Coronary artery (tissue), 2 donors: ENCODE measurements at regions not wholly inside any gene's neighbourhood (a gene's known extent, or its start where the extent isn't known, plus 50 kb on each side); places are given as distances from the start of the nearest gene placed in this dataset.

Experiments
- DNase-seq: peaks from one replicate; pipeline ENCODE4 v3.0.0-alpha.2; 2017; ENCODE audit warnings: low spot score
- H3K27ac ChIP-seq, 2 donors: fragments of 200-600 bp; sonication (generic); one replicate each; pipeline ENCODE4 v1.5.1; 2016 to 2019
- H3K4me3 ChIP-seq: fragments of 200-600 bp; sonication (generic); 2 replicates; pipeline ENCODE4 v1.5.1; 2016; ENCODE audit warnings: mild to moderate bottlenecking, moderate library complexity
- TF ChIP-seq, protein P1 (sequence below): fragments of 200-600 bp; sonication (generic); IDR thresholded peaks from one replicate; pipeline ENCODE4 v1.5.1; 2019; ENCODE audit warnings: antibody characterized with exemption

DNA sequence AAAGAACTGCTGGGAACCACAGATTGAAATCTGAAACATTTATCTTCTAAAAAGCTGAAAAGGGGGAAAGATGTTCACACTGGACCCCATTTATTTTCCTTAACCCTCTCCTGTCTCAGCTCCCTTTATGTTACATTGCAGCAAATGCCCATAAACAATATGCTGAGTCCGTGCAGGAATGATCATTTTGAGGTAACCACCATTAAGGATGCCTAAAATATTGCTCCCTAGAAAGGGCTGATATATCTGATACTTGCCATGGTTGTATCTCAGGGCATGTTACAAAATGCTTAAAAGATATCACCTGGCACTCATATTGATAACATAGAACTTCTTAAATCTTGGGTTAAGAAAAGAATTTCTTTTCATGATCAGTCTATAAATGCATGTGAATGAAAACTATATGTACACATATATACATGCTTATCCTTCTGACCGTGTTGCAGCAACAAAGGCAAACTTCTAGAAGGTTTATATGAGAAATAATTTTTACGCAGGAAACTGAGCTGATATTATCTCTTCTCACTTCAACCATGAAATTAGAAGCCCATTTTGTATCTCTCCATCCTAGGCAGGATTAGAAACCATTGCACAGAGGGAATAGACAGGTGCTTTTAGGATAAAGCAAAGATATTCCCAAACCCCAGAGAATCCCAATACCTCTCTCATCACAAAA is 362.7 kb upstream of the SLC30A5 start:
- no peak overlapping the region for H3K4me3 ChIP-seq
- no peak overlapping the region for H3K27ac ChIP-seq
- no peak for DNase-seq
- TF ChIP-seq, protein P1, sequence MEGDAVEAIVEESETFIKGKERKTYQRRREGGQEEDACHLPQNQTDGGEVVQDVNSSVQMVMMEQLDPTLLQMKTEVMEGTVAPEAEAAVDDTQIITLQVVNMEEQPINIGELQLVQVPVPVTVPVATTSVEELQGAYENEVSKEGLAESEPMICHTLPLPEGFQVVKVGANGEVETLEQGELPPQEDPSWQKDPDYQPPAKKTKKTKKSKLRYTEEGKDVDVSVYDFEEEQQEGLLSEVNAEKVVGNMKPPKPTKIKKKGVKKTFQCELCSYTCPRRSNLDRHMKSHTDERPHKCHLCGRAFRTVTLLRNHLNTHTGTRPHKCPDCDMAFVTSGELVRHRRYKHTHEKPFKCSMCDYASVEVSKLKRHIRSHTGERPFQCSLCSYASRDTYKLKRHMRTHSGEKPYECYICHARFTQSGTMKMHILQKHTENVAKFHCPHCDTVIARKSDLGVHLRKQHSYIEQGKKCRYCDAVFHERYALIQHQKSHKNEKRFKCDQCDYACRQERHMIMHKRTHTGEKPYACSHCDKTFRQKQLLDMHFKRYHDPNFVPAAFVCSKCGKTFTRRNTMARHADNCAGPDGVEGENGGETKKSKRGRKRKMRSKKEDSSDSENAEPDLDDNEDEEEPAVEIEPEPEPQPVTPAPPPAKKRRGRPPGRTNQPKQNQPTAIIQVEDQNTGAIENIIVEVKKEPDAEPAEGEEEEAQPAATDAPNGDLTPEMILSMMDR: no peak

DNA sequence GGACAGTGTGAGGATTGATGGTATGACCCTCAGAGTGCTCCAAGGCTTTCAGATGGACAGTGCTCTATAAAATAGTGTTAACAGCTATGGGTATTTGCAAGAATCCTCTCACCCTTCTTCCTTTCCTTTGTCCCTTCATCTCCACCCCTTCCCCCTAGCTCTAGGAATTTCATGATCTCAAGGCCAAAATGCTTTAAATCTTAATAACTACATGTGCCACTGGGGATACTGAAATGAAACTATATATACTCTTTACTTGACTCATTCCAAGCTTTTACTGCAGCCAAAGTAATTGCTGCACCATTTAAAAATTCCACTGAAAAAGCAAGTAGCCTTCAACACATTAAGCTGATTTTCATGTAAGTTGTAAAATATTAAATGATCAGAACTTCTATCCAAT is 361.6 kb upstream of the SLC30A5 start:
- DNase-seq: no peak
- Histone ChIP-seq H3K27ac (no peak overlapping the region), H3K4me3 (no peak overlapping the region)
- TF ChIP-seq, protein P1: no peak

DNA sequence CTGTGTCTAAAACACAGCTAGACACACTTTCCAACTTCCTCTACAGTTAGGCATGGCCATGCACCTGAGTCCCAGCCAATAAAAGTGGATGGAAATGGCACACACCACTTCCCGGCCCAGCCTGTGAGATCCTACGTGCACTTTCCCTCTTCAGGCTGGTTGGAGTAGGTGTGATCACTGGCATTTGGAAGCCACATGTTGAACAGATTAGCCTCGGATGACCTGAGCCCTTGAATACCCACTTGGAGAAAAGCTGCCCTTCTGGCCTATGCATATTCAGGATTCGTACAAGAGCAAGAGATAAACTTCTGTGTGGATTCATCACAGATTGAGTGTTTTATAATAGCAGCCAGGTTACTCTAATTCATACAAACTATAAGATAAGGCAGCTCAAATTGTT is 359.0 kb upstream of the SLC30A5 start:
- TF ChIP-seq, protein P1: no peak
- H3K27ac ChIP-seq: no peak overlapping the region

DNA sequence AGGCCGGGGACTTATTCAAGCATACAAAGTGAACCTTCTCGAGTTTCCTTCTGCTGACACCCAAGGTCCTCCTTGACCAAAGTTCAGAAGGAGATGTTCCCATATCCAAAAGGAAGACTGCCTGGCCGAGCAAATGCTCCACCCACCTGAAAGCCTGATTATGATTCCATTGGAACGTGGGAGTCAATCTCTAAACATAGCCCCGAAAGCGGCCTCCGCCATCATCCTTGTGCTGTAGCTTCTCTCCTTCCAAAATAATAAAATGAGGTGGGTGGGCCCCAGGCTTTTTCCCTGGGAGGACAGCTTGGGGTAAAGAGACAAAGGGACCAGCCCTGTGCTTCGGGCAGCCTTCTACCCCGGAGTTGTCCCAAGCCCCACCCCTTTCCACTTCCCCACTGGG is 355.6 kb upstream of the SLC30A5 start:
- DNase-seq: no peak
- no peak overlapping the region for H3K4me3 ChIP-seq
- TF ChIP-seq, protein P1: no peak
- H3K27ac ChIP-seq: no peak overlapping the region

More for the DNA sequence above, 359.0 kb upstream of the SLC30A5 start:
- DNase-seq: no peak
- no peak overlapping the region for H3K4me3 ChIP-seq

DNA sequence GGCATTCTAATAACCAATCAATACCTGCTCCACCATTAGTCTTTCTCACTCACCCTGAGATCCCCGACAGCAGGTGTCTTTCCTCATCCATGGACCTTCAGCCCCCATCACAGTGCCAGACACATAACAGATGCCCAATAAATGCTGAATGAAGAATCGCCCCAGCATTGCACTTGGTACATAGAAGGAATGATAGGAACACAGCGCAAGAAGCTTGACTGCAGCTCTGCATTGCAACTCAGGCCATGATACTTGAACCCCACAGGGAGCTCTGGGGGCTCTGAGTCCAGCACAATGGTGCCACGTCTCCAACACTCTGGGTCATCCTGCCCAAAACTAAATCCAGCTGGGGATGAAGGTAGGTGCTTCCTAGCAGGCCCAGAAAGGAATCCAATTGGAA is 355.0 kb upstream of the SLC30A5 start:
- H3K27ac ChIP-seq: no peak overlapping the region
- TF ChIP-seq, protein P1: no peak
- DNase-seq: no peak
- H3K4me3 ChIP-seq: no peak overlapping the region

DNA sequence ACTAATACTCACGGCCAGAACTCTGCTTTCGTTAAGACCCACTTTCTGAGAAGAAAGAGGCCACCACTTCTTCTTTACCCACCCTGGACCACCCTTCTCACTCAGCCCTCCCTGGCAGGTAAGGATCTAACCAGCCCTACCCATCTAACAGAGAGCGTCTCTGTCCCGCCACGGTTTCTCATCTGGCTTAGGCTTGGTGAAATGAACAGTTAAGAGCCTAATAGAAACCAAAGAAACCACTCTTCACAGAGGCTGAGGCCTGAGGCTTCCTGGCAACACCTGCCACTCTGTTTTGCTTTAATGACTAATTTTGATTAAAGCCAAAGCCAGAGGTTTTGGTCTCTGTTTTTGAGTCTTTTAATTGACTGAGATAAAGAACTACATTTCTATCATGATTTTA is 354.1 kb upstream of the SLC30A5 start:
- no peak overlapping the region for H3K4me3 ChIP-seq
- no peak for DNase-seq
- TF ChIP-seq, protein P1: no peak
- no peak overlapping the region for H3K27ac ChIP-seq

DNA sequence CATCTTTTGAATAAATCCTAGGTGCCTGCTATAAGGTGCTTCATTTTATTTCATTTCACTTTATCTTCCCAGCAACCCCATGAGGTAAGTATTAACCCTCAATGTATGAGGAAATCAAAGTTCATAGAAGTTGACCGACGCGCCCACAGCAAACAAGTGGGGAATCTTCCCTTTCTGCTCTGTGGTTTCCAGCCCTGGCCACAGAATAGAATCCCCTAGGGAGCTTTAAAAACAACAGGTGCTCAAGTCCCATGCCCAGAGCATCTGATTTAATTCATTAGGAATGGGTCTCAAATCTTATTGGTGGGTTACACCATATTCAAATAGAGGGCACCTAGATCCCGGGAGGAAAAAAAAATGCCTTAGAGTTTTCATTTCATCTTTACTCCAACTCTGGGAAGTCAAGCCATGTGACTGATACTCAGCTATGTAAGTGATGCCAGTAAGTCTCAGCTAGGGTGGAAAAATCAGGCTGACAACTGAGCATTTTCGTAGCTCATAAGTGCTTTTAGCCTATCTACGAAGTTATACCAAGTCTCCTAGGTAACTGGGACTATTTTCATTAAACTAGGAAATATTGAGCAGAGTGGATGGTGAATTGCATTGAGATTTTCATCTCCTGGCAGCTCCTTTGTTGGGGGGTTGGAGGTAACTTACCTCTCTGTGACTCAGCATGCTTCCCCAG is 353.4 kb upstream of the SLC30A5 start:
- Histone ChIP-seq H3K4me3 (no peak overlapping the region), H3K27ac (no peak overlapping the region)
- TF ChIP-seq, protein P1: no peak
- no peak for DNase-seq
